CD4-positive, alpha-beta T cell treated with Interleukin-17A for 1 hour (primary cell): ENCODE measurements at regions not wholly inside any gene's neighbourhood (a gene's known extent, or its start where the extent isn't known, plus 50 kb on each side); places are given as distances from the start of the nearest gene placed in this dataset.
A peak's percentile ranks its signal among the peaks of the same experiment; 100 is the strongest.

Experiments used
- DNase-seq: peaks from one replicate; pipeline ENCODE4 v3.0.0-alpha.2; 2020

- DNase-seq = no peak
These were observed 360.0 kb upstream of the PROK2 start for GRCh38 chr3:72144773-72145505.

GRCh38 chr3:72143966-72144717, 359.2 kb upstream of the PROK2 start:
- DNase-seq = no peak

GRCh38 chr3:72143322-72143721, 358.4 kb upstream of the PROK2 start:
- no peak for DNase-seq

GRCh38 chr3:72142028-72142427, 357.1 kb upstream of the PROK2 start:
- DNase-seq = no peak

DNA sequence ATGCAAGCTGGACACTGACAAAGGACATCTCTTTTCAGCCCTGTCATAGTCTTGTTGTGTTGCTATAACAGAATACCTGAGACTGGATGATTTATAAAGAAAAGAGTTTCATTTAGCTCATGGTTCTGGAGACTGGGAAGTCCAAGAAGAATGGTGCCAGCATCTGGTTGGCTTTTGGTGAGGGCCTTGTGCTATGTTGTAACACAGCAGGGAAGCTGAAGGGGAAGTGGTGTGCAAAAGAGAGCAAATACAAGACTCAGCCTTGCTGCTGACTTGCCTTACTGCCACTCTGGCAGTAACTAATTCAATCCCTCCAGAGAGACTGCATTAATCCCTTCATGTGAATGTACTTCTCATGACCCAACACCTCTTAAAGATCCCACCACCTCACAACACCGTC, 356.3 kb upstream of the PROK2 start:
- DNase-seq = no peak

GRCh38 chr3:72139316-72139715, 354.4 kb upstream of the PROK2 start:
- DNase-seq = no peak

DNA sequence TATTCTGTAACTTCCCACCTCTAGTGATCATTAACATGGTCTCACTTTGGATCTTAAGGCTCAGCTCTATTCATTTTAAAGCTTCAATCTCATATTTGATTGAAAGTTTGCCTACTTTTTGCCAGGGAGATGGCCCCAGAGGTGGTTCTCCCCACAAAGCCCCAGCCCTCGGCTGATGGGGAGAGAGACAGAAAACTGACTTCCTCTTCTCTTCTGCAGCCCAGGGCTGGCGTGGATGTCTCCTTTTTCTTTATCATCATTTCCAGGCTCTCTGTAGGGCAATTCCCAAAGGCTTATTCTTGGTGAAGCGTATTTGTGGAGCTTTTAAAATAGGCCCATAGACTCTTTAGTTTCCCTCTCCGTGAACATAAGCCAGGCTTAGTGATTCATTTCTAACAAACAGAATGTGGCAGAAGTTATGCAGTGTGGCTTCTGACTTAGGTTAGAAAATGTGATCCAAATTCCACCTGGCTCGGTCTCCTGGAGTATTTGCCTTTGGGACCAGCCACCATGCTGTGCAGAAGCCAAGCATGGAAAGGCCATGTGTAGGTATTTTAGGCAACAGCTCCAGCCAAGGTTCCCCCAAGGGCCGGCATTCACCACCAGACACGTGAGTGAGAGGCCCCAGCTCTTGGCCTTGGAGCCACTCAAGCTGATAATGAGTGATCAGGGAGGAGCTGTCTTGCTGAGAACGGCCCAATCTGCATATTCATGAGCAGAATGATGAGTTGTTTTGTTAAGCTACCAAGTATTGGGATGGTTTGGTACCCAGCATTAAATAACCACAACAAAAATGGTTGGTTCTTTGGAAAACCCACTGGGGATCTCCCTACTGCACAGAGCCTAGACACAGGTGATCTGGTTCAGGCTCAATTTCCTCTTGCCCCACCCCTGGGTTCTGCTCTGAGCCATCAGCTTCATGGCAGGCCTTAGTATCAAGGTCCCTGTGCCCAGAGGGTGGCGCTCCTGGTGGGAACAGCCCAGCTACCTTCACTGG, 353.2 kb upstream of the PROK2 start:
- no peak for DNase-seq

DNA sequence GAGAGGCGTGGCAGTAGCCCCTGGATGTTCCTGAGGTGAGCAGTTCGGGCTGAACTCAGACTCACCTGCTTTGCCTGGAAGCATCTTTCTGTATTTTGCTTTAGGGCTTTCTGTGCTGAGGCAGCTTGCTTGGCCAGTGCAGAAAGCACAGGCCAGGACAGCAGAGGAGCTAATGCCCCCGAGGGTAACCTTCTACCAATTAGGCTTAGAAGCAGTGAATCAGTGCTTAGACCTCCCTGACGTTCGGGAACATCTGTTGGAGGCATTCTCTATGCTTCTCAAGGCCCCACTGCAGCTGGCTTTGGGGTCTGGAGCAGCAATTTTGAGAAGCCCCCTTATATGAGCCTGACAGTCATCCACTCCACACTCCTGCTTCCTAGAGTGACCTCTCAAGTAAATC, 350.7 kb upstream of the PROK2 start:
- no peak for DNase-seq

GRCh38 chr3:72134989-72135451, 350.1 kb upstream of the PROK2 start:
- peak; percentile 2 for DNase-seq

DNA sequence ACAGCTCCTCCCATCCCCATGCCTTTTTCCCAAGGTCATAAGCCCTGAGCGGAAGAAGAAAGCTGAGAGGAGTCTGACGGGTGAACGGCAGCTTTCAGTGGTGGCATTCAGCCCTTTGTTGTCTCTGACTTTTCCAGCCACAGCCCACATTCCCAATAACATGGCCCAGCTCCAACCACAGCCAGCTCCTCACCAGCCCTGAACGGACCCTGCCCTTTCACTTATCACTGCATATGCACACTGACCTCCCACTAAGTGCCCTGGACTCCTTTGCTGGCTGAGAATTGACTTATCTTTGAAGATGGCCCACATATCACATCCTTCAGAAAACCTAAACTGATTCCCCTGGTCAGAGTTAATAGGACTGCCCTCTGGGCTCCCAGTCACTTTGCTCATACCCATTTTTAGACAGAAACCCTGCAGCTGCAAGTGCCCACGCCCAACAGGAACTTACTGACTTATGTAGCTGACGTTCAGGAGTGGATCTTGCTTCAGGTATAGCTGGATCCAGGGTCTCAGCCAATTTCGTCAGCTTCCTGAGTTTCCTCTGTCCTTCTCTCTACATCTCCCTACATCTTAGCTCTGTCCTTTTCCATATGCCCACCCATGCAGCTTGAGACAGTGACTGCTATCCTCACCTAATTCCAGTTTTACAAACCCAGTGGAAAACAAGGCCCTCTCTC, 348.5 kb upstream of the PROK2 start:
- no peak for DNase-seq

DNA sequence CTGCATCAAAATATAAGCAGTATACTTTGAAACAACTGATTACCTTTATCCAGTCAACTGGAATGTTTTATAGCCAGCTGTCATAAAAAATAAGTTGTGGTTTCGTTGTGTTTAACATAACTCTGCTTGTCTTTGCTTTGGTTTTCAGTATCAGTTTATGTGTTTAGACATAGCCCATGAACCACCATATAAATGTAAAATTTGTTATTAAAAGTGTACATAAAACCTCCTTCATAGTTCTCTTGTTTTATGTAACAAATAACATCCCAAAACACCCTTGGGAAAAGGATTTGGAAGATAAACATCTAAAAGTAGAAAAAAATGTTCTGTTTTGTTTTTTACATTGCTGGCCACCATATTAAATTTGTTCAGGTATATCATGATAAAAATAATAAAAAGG, 347.0 kb upstream of the PROK2 start:
- no peak for DNase-seq

- DNase-seq = no peak
These were observed 345.6 kb upstream of the PROK2 start for GRCh38 chr3:72130565-72130964.

- no peak for DNase-seq
These were observed 344.6 kb upstream of the PROK2 start for GRCh38 chr3:72129501-72130094.

GRCh38 chr3:72128921-72129320, 344.0 kb upstream of the PROK2 start:
- DNase-seq = no peak

DNA sequence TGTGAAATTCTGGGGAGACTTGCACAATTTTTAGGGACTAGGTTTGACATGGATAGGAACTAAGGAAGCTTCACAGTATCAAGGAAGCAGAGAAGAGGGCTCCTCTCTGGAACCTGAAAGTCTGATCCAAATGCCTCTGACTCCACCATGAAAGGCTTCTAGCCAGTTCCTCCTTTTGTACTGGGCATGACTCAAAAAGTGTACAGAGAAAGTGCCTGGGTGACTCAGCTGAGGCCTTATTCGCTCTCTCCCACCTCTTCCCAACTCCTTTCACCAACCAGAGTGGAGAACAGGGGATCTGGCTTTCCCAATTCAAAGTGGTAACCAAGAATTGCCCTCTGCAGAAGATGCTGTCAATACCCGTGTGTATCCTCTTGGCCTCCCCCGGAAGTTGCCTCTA, 342.9 kb upstream of the PROK2 start:
- peak; percentile 9 for DNase-seq

DNA sequence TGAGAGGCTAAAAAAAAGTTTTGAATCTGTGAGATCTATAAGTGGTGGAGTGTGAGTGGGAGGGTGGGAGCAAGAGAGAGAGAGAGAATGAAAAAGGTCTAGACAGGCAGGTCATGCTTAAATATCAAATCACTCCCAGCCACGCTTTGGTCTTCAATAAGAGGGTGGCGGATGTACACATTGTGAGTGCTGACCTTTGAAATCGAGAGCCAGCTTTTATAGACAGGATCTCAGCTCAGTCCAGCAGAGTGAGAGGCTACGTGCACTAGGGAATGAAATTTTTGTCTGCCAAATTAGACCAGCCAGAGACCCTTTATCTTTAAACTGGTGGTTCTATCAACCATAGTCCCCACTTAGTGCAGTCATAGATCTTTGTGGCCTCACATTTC, 342.3 kb upstream of the PROK2 start:
- no peak for DNase-seq

DNA sequence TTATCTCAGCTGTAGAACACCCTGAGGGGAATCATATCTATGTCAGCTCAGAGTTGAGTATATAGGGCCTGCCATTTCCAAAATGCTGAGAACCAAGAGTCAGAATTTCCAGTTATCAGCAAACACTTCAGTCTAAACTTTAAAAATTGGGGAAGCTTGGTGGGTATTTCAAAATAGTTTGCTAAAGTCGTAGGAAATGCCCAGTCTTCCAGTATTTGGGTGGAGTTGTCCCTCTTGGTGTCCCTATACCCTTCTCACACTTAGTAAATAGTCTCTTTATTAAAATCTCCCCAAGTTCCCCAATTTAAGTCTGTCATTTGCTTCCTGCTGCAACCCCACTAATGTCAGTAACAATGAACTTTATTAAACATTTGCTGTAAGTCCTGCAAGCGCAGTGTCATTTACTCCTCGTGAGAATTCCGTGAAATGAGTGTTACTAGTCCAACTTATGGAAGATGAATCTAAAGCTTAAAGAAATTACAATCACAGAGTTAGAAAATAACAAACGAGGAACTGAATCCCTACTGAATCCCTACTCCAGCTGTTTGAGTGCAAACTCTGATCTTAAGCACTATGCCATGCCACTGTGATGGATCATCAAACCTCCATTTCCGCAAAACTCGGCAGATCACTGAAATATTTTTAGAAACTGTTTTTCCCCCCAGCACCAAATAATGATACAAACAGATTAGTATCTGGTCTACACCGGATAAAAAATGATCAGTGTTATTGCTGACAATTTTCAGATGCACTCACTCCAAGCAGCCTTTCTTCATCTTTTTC, 341.7 kb upstream of the PROK2 start:
- DNase-seq = no peak

DNA sequence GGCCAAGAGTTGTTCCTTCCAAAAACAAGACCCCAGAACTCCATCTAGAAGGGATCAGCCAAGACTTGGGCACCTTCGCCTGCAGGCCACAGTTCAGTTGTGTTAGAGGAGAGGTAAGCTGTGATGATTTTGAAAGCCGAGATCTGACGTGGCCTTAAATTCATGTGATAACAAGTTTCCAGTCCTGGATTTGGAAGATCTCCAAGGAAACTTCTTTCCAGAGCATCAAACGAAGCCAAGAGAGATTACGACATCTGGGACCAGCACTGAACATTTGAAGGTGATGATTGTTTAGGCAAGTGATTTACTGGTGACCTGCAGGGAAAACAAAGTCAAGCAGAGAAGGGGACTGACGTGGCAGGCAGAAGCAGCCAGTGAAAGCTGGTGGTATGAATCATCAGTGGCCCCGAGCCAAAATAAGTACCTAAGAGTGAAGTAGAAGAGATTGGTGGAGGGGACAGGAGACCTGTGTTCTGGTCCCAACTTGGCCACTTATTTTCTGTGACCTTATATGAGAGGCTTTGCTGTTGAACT, 339.0 kb upstream of the PROK2 start:
- DNase-seq = no peak

GRCh38 chr3:72120806-72121778, 336.1 kb upstream of the PROK2 start:
- DNase-seq = no peak

- no peak for DNase-seq
These were observed 335.1 kb upstream of the PROK2 start for GRCh38 chr3:72120039-72120438.
